HG03103 (cell line): ENCODE measurements at regions not wholly inside any gene's neighbourhood (a gene's known extent, or its start where the extent isn't known, plus 50 kb on each side); places are given as distances from the start of the nearest gene placed in this dataset.
"Not testable (repeated sequence)": the region's sequence is repeated elsewhere in the genome, so short reads cannot be mapped to it uniquely, and the experiment has no call there.

Experiments used
- ATAC-seq: cut with Tn5 transposase; IDR thresholded peaks from one replicate; pipeline ENCODE4 v1.9.1; 2021; ENCODE audit warnings: low read depth; ENCODE audit not compliant: unreplicated experiment

- ATAC-seq: no peak
Measured at GRCh38 chr16:85202051-85202601, 89.9 kb upstream of the CIBAR2 start.

GRCh38 chr16:85202631-85203461 is 90.6 kb upstream of the CIBAR2 start:
- ATAC-seq: no peak

GRCh38 chr16:85203462-85203813 is 91.2 kb upstream of the CIBAR2 start:
- ATAC-seq: no peak

GRCh38 chr16:85204242-85205010 is 92.2 kb upstream of the CIBAR2 start:
- ATAC-seq: no peak

- ATAC-seq: not testable (repeated sequence)
Measured at GRCh38 chr16:85205257-85205656, 93.0 kb upstream of the CIBAR2 start.

- no peak for ATAC-seq
Measured at GRCh38 chr16:85205747-85206471, 93.6 kb upstream of the CIBAR2 start.

GRCh38 chr16:85206472-85207356 is 94.4 kb upstream of the CIBAR2 start:
- ATAC-seq: no peak

GRCh38 chr16:85207357-85207921 is 95.2 kb upstream of the CIBAR2 start:
- no peak for ATAC-seq

- no peak for ATAC-seq
Measured at GRCh38 chr16:85208181-85208580, 95.9 kb upstream of the CIBAR2 start.

GRCh38 chr16:85208643-85209520 is 96.6 kb upstream of the CIBAR2 start:
- ATAC-seq: no peak

GRCh38 chr16:85209526-85210121 is 97.4 kb upstream of the CIBAR2 start:
- no peak for ATAC-seq

- no peak for ATAC-seq
Measured at GRCh38 chr16:85210423-85211169, 98.3 kb upstream of the CIBAR2 start.

GRCh38 chr16:85211271-85211801 is 99.1 kb upstream of the CIBAR2 start:
- no peak for ATAC-seq

GRCh38 chr16:85213926-85214675 is 101.8 kb upstream of the CIBAR2 start:
- no peak for ATAC-seq

GRCh38 chr16:85215478-85216118 is 103.3 kb upstream of the CIBAR2 start:
- no peak for ATAC-seq
